Upper lobe of right lung (tissue), 1 donor: ENCODE measurements at regions not wholly inside any gene's neighbourhood (a gene's known extent, or its start where the extent isn't known, plus 50 kb on each side); places are given as distances from the start of the nearest gene placed in this dataset.

Experiments used
- ATAC-seq: fragments of 200-7000 bp; cut with Tn5 transposase; one replicate; pipeline ENCODE4 v1.9.1; 2020; ENCODE audit warnings: mild to moderate bottlenecking, moderate library complexity
- DNase-seq: peaks from one replicate; pipeline ENCODE4 v3.0.0-alpha.2; 2020
- H3K27ac ChIP-seq: fragments of 200-600 bp; one replicate; pipeline ENCODE4 v1.8.0; 2022
- H3K27me3 ChIP-seq: fragments of 200-600 bp; one replicate; pipeline ENCODE4 v1.8.0; 2022; ENCODE audit warnings: mild to moderate bottlenecking
- H3K36me3 ChIP-seq: fragments of 200-600 bp; one replicate; pipeline ENCODE4 v1.8.0; 2022
- H3K4me1 ChIP-seq: fragments of 200-600 bp; one replicate; pipeline ENCODE4 v1.8.0; 2022
- H3K4me3 ChIP-seq: fragments of 200-600 bp; one replicate; pipeline ENCODE4 v1.8.0; 2022; ENCODE audit warnings: mild to moderate bottlenecking
- H3K9me3 ChIP-seq: fragments of 200-600 bp; one replicate; pipeline ENCODE4 v1.8.0; 2022
- CTCF ChIP-seq: fragments of 200-600 bp; IDR thresholded peaks from one replicate; pipeline ENCODE4 v1.8.0; 2022; ENCODE audit warnings: antibody characterized with exemption
- intact Hi-C: fragments of 100-400 bp; cut with DNase I; formaldehyde crosslinking; loops from one replicate; pipeline ENCODE4 v1.11.0; 2022
- donor health status: DM: no; HTN: yes; CAD: no; lungs with severe emphysema.

DNA sequence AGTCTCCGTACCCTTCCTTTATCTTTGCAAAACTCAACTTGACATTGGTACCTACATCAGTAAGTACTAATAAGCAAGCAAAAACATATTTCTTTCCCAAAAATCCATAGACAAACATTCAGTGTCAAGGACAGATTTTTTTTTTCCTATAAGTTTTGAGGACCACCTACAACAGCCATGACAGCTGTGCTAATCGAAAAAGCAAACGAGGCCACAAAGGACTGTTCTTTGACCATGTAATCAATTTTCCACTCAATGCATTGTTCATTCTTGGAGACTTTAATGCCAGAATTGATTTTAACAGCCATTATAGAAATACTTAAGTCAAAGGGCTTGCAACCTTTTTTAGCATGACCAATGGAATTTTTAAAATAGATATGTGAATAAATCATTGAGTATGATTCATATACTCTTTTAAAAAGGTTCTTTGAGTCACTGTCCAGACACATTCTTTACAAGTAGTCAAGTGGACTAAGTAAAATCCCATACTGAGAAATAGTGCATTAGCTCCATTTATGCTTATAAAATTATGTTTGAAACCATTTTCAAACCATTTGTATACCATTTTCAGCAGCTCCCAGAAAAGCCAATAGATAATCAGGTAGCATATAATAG is 323.9 kb downstream of the MZT1 start:
- intact Hi-C loops = no loop called here
- no peaks in the 10 kb centered on the region for H3K4me1 ChIP-seq

GRCh38 chr13:72400856-72401255 is 326.6 kb downstream of the MZT1 start:
- TF ChIP-seq CTCF = no peak
- no peaks in the 10 kb centered on the region for H3K27me3 ChIP-seq
- no peaks in the 10 kb centered on the region for H3K36me3 ChIP-seq
- ATAC-seq = no peak
- H3K9me3 ChIP-seq = no peaks in the 10 kb centered on the region
- no peak overlapping the region for H3K27ac ChIP-seq
- intact Hi-C loops = no loop called here
- DNase-seq = no peak
- H3K4me1 ChIP-seq = no peaks in the 10 kb centered on the region
- H3K4me3 ChIP-seq = no peak overlapping the region

More for the DNA sequence above, 323.9 kb downstream of the MZT1 start:
- ATAC-seq (no peak), DNase-seq (no peak)
- no peak overlapping the region for H3K4me3 ChIP-seq
- no peak for TF ChIP-seq CTCF
- H3K9me3 ChIP-seq = no peaks in the 10 kb centered on the region
- H3K36me3 ChIP-seq = no peaks in the 10 kb centered on the region
- no peaks in the 10 kb centered on the region for H3K27me3 ChIP-seq
- no peak overlapping the region for H3K27ac ChIP-seq

GRCh38 chr13:72399351-72399750 is 328.1 kb downstream of the MZT1 start:
- no peak for ATAC-seq
- H3K27ac ChIP-seq = no peak overlapping the region
- intact Hi-C loops = no loop called here
- no peak overlapping the region for H3K4me3 ChIP-seq
- TF ChIP-seq CTCF = no peak
- H3K36me3 ChIP-seq = no peaks in the 10 kb centered on the region
- no peaks in the 10 kb centered on the region for H3K27me3 ChIP-seq
- no peaks in the 10 kb centered on the region for H3K9me3 ChIP-seq
- no peaks in the 10 kb centered on the region for H3K4me1 ChIP-seq
- no peak for DNase-seq

DNA sequence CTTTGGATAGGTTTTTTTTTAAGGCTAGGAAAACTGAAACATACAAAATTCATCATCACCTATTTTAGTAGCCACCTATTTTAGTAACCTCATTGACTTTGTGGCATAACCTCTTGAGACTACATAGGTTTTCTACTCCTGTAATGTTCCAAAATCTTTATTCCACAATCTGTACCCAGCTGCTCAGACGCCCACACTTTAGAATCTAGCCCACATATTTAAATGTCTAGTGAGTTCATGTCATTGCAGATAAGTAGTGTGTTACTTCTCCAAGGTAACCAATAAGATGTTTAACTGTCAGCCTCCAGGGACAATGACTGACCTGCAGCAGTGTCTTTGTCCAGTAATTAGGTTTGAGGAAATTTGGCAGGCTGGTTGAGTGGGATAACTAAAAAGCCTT is 330.2 kb downstream of the MZT1 start:
- Histone ChIP-seq H3K27ac (no peak overlapping the region), H3K36me3 (no peaks in the 10 kb centered on the region), H3K4me1 (no peaks in the 10 kb centered on the region), H3K27me3 (no peaks in the 10 kb centered on the region), H3K9me3 (no peaks in the 10 kb centered on the region), H3K4me3 (no peak overlapping the region)
- ATAC-seq (no peak), DNase-seq (no peak)
- TF ChIP-seq CTCF = no peak
- intact Hi-C loops = no loop called here

GRCh38 chr13:72390909-72391308 is 336.5 kb downstream of the MZT1 start:
- Histone ChIP-seq H3K4me1 (no peaks in the 10 kb centered on the region), H3K27me3 (no peaks in the 10 kb centered on the region), H3K27ac (no peak overlapping the region), H3K4me3 (no peak overlapping the region), H3K36me3 (no peaks in the 10 kb centered on the region), H3K9me3 (no peaks in the 10 kb centered on the region)
- no peak for ATAC-seq
- no peak for DNase-seq
- TF ChIP-seq CTCF = no peak
- intact Hi-C loops = no loop called here

- H3K27me3 ChIP-seq = no peaks in the 10 kb centered on the region
- DNase-seq = no peak
- ATAC-seq = no peak
- intact Hi-C loops = no loop called here
- no peak overlapping the region for H3K27ac ChIP-seq
- H3K9me3 ChIP-seq = no peaks in the 10 kb centered on the region
- no peak overlapping the region for H3K4me3 ChIP-seq
- H3K36me3 ChIP-seq = no peaks in the 10 kb centered on the region
- H3K4me1 ChIP-seq = peaks cover 5% of the 10 kb centered on the region
- TF ChIP-seq CTCF = no peak
These were observed 341.2 kb downstream of the MZT1 start for GRCh38 chr13:72386138-72386684.
